HepG2 (cell line): ENCODE measurements at regions not wholly inside any gene's neighbourhood (a gene's known extent, or its start where the extent isn't known, plus 50 kb on each side); places are given as distances from the start of the nearest gene placed in this dataset.

ENCODE experiments used
- ATAC-seq: fragments of 200-7000 bp; cut with Tn5 transposase; 3 replicates; pipeline ENCODE4 v1.9.1; 2020; ENCODE audit warnings: mild to moderate bottlenecking, moderate library complexity
- BruUV-seq: library from RNA; stranded (reverse); fragments of 400-500 nt; replicated peaks from 2 replicates; lab custom pipeline; 2021; lab: Mats Ljungman, UMichigan
- CTCF ChIA-PET: fragments of 300-600 bp; formaldehyde crosslinking; extraction: SDS; loops from one replicate; lab custom pipeline; 2021; ENCODE audit warnings: low total read pairs, inconsistent platforms, low intra/inter-chr PET ratio; lab: Yijun Ruan, JAX
- POLR2A ChIA-PET: fragments of 350-600 bp; sonication (Branson Sonifier 250); formaldehyde crosslinking; loops from one replicate; lab custom pipeline; 2020; ENCODE audit warnings: antibody characterized with exemption, inconsistent platforms; lab: Yijun Ruan, JAX
- DNase-seq: peaks from one replicate; pipeline ENCODE4 v3.0.0-alpha.2; 2015; ENCODE audit warnings: low spot score
- FAIRE-seq: peaks from 3 replicates; lab custom pipeline; 2011; peaks lifted over from hg19 to GRCh38; lab: Jason Lieb, UNC
- H2AFZ ChIP-seq: one replicate; pipeline ENCODE4 v1.6.1; 2011; ENCODE audit warnings: low read length, inconsistent platforms
- H3K27ac ChIP-seq: fragments of 300-600 bp; 3 replicates; pipeline ENCODE4 v1.8.0; 2011; ENCODE audit warnings: mixed run types, mild to moderate bottlenecking, mixed read lengths, low read length, inconsistent platforms; ENCODE audit not compliant: insufficient read depth; ENCODE audit errors: extremely low read length
- H3K27me3 ChIP-seq, 2 experiments: fragments of 200-600 bp in 1 of 2; 2 replicates in 1 of 2; 3 replicates in 1 of 2; pipeline versions ENCODE4 v1.6.0 to v1.8.0; 2011; ENCODE audit warnings: low read length in 2 of 2, mild to moderate bottlenecking in 2 of 2, moderate library complexity in 2 of 2, inconsistent platforms in 1 of 2; ENCODE audit not compliant: insufficient read depth in 2 of 2, control insufficient read depth in 1 of 2
- H3K36me3 ChIP-seq, 2 experiments: fragments of 200-600 bp in 1 of 2; replicated peaks in 1 of 2; 2 replicates in 1 of 2; 3 replicates in 1 of 2; pipeline versions ENCODE4 v1.5.1 to v1.8.0; 2011; ENCODE audit warnings: low read length in 2 of 2, inconsistent platforms in 1 of 2; ENCODE audit not compliant: insufficient read depth in 2 of 2, control insufficient read depth in 1 of 2
- H3K4me1 ChIP-seq: 2 replicates; pipeline ENCODE4 v1.5.1; 2012; ENCODE audit warnings: low read length, inconsistent platforms; ENCODE audit not compliant: insufficient read depth
- H3K4me2 ChIP-seq: 2 replicates; pipeline ENCODE4 v1.6.0; 2011; ENCODE audit warnings: low read depth, low read length, inconsistent platforms
- H3K4me3 ChIP-seq, 3 experiments: fragments of 200-600 bp in 1 of 3; sonication (generic), shearing (Covaris generic) in 1 of 3; replicated peaks in 1 of 3; 2 replicates each; pipeline ENCODE4 v1.5.1; 2011 to 2016; ENCODE audit warnings: low read length in 3 of 3, inconsistent platforms in 2 of 3, low read depth in 2 of 3, mild to moderate bottlenecking in 2 of 3, control low read depth in 1 of 3, mixed read lengths in 1 of 3; ENCODE audit not compliant: insufficient read depth in 1 of 3
- H3K79me2 ChIP-seq: one replicate; pipeline ENCODE4 v1.6.1; 2011; ENCODE audit warnings: low read length, inconsistent platforms; ENCODE audit not compliant: insufficient read depth
- H3K9ac ChIP-seq: 2 replicates; pipeline ENCODE4 v1.6.0; 2011; ENCODE audit warnings: mild to moderate bottlenecking, low read depth, low read length, inconsistent platforms; ENCODE audit not compliant: insufficient read depth
- H3K9me3 ChIP-seq: 2 replicates; pipeline ENCODE4 v1.5.1; 2012; ENCODE audit warnings: mild to moderate bottlenecking, low read length
- H4K20me1 ChIP-seq: 2 replicates; pipeline ENCODE4 v1.6.0; 2011; ENCODE audit warnings: inconsistent platforms, mild to moderate bottlenecking, low read length, moderate library complexity; ENCODE audit not compliant: insufficient read depth
- KDM5A ChIP-seq: fragments of 200-600 bp; sonication (generic); IDR thresholded peaks from 2 replicates; pipeline ENCODE4 v1.7.0; 2018; ENCODE audit warnings: antibody characterized with exemption, mild to moderate bottlenecking, low read length, borderline replicate concordance
- NFYB ChIP-seq: sonication (generic); formaldehyde crosslinking; IDR thresholded peaks from 2 replicates; pipeline ENCODE4 v1.4.0; 2020; ENCODE audit warnings: missing genetic modification reagents
- NPAS2 ChIP-seq: sonication (generic); formaldehyde crosslinking; IDR thresholded peaks from 2 replicates; pipeline ENCODE4 v1.8.0; 2022; ENCODE audit warnings: mild to moderate bottlenecking, missing genetic modification reagents, borderline replicate concordance
- NR2F2 ChIP-seq: IDR thresholded peaks from 2 replicates; pipeline ENCODE4 v1.6.1; 2012; ENCODE audit warnings: low read depth, inconsistent platforms, borderline replicate concordance
- RELA ChIP-seq: sonication (generic); formaldehyde crosslinking; IDR thresholded peaks from 2 replicates; pipeline ENCODE4 v1.4.0; 2020; ENCODE audit warnings: missing genetic modification reagents
- ZNF251 ChIP-seq: sonication (generic); formaldehyde crosslinking; IDR thresholded peaks from 2 replicates; pipeline ENCODE4 v1.9.0; 2021; ENCODE audit warnings: mild to moderate bottlenecking, missing genetic modification reagents
- ZNF784 ChIP-seq: sonication (generic); formaldehyde crosslinking; IDR thresholded peaks from 2 replicates; pipeline ENCODE4 v1.5.1; 2020; ENCODE audit warnings: missing genetic modification reagents, mild to moderate bottlenecking, borderline replicate concordance
- ZNF816 ChIP-seq: sonication (generic); formaldehyde crosslinking; IDR thresholded peaks from 2 replicates; pipeline ENCODE4 v1.8.0; 2022; ENCODE audit warnings: missing genetic modification reagents, mild to moderate bottlenecking, borderline replicate concordance
- ZNF883 ChIP-seq: sonication (generic); formaldehyde crosslinking; IDR thresholded peaks from 2 replicates; pipeline ENCODE4 v1.5.1; 2020; ENCODE audit warnings: mild to moderate bottlenecking, missing genetic modification reagents; ENCODE audit errors: not compliant biosample characterization
- ZSCAN9 ChIP-seq: IDR thresholded peaks from 2 replicates; pipeline ENCODE4 v1.6.1; 2016; ENCODE audit warnings: borderline replicate concordance
- WGBS: methylation state at CpG from one replicate; pipeline ENCODE4 v1.1.6; 2017; ENCODE audit warnings: low lambda C conversion rate; 5-methylcytosine and 5-hydroxymethylcytosine counted together
- in situ Hi-C: cut with HindIII; loops from 2 replicates; pipeline ENCODE4 v1.10.0; 2017; ENCODE audit warnings: low pct_unique_long_range_greater_than_20kb; ENCODE audit not compliant: extremely low pct_ligation_motif_present
- intact Hi-C: fragments of 100-400 bp; cut with micrococcal nuclease; formaldehyde crosslinking; loops from one replicate; pipeline ENCODE4 v1.10.0; 2022; ENCODE audit not compliant: unreplicated experiment

GRCh38 chr22:44583854-44584253 is 85.8 kb upstream of the RTL6 start:
- Histone ChIP-seq H3K9ac (no peak overlapping the region), H3K4me1 (no peaks in the 10 kb centered on the region), H2AFZ (no peak overlapping the region), H3K79me2 (no peaks in the 10 kb centered on the region), H3K27ac (no peak overlapping the region), H3K4me3 (no peak overlapping the region), H3K27me3 (peaks cover 5 to 62% of the 10 kb centered on the region in 2 experiments; a peak in 4 of 5 replicates), H3K9me3 (no peaks in the 10 kb centered on the region), H4K20me1 (no peaks in the 10 kb centered on the region), H3K4me2 (no peak overlapping the region), H3K36me3 (no peaks in the 10 kb centered on the region)
- CTCF ChIA-PET: no interaction called here
- no peak for FAIRE-seq
- ATAC-seq: no peak
- POLR2A ChIA-PET: no interaction called here
- no TSS peak for BruUV-seq
- intact Hi-C loops (no loop called here), in situ Hi-C loops (no loop called here)
- DNase-seq: no peak
- no peak for TF ChIP-seq NR2F2
- TF ChIP-seq ZSCAN9 (CRISPR knock-in tag): no peak
- TF ChIP-seq ZNF251 (CRISPR knock-in tag): no peak
- TF ChIP-seq NFYB (CRISPR knock-in tag): no peak
- no peak for TF ChIP-seq ZNF816 (CRISPR knock-in tag)
- TF ChIP-seq KDM5A: no peak
- no peak for TF ChIP-seq ZNF883 (CRISPR knock-in tag)
- TF ChIP-seq RELA: no peak
- WGBS: 34% methylated on average over 9 of the region's 12 CpGs

GRCh38 chr22:44583061-44583760 is 85.2 kb upstream of the RTL6 start:
- intact Hi-C loops: no loop called here

More at GRCh38 chr22:44583061-44583760, 85.2 kb upstream of the RTL6 start:
- no peaks in the 10 kb centered on the region for H4K20me1 ChIP-seq
- FAIRE-seq: no peak
- H3K4me2 ChIP-seq: no peak overlapping the region
- no TSS peak for BruUV-seq
- no peak for ATAC-seq
- 25% methylated on average over 12 of the region's 15 CpGs for WGBS
- H3K36me3 ChIP-seq: no peaks in the 10 kb centered on the region
- H3K9me3 ChIP-seq: no peaks in the 10 kb centered on the region
- no peak overlapping the region for H3K27ac ChIP-seq
- no peak overlapping the region for H2AFZ ChIP-seq
- H3K4me1 ChIP-seq: no peaks in the 10 kb centered on the region
- ChIA-PET CTCF (no interaction called here), POLR2A (no interaction called here)
- no peak for TF ChIP-seq NPAS2 (CRISPR knock-in tag)
- no peak for TF ChIP-seq ZNF784 (CRISPR knock-in tag)
- H3K9ac ChIP-seq: no peak overlapping the region
- H3K27me3 ChIP-seq: peaks cover 6 to 66% of the 10 kb centered on the region in 2 experiments; a peak in 4 of 5 replicates
- in situ Hi-C loops: no loop called here
- DNase-seq: no peak
- no peaks in the 10 kb centered on the region for H3K79me2 ChIP-seq
- H3K4me3 ChIP-seq: no peak overlapping the region
